ENCODE measurements at regions not wholly inside any gene's neighbourhood (a gene's known extent, or its start where the extent isn't known, plus 50 kb on each side); places are given as distances from the start of the nearest gene placed in this dataset.

- TF ChIP-seq TRIM25 (IDR thresholded peaks at IDR 0.05; ENCODE audit: borderline replicate concordance) (no peak), ZNF707 (CRISPR knock-in tag; conservative IDR thresholded peaks at IDR 0.05) (no peak), MXD1 (CRISPR knock-in tag; IDR thresholded peaks at IDR 0.05; ENCODE audit: borderline replicate concordance, poor library complexity, severe bottlenecking) (no peak), ZNF12 (CRISPR knock-in tag; IDR thresholded peaks at IDR 0.05) (no peak), SMAD3 (CRISPR knock-in tag; conservative IDR thresholded peaks at IDR 0.05) (no peak), NELFE (IDR thresholded peaks at IDR 0.05; ENCODE audit: insufficient read depth, insufficient read length) (no peak), CBFB (CRISPR knock-in tag; IDR thresholded peaks at IDR 0.05) (no peak), NR2C1 (IDR thresholded peaks at IDR 0.05) (no peak), NR2C1 (tag; IDR thresholded peaks at IDR 0.05) (no peak), ZNF639 (CRISPR knock-in tag; conservative IDR thresholded peaks at IDR 0.05 in 1 of 2, IDR thresholded peaks at IDR 0.05 in 1 of 2) (no peak), RUNX1 (IDR thresholded peaks at IDR 0.05; ENCODE audit: low read depth) (no peak), ARNT (IDR thresholded peaks at IDR 0.05) (no peak), RNF2 (IDR thresholded peaks at IDR 0.05) (no peak), ATF2 (CRISPR knock-in tag; IDR thresholded peaks at IDR 0.05) (no peak)
Measured at GRCh38 chr4:111136967-111137366, 514.1 kb upstream of the PITX2 start (continued).
